NOMO-1 treated with dmso at 0.1 percent for 144 hours (cell line): ENCODE measurements at regions not wholly inside any gene's neighbourhood (a gene's known extent, or its start where the extent isn't known, plus 50 kb on each side); places are given as distances from the start of the nearest gene placed in this dataset.

ENCODE experiments used
- DNase-seq: peaks from one replicate; lab custom pipeline; 2025; ENCODE audit not compliant: unreplicated experiment; lab: John Stamatoyannopoulos, UW

DNA sequence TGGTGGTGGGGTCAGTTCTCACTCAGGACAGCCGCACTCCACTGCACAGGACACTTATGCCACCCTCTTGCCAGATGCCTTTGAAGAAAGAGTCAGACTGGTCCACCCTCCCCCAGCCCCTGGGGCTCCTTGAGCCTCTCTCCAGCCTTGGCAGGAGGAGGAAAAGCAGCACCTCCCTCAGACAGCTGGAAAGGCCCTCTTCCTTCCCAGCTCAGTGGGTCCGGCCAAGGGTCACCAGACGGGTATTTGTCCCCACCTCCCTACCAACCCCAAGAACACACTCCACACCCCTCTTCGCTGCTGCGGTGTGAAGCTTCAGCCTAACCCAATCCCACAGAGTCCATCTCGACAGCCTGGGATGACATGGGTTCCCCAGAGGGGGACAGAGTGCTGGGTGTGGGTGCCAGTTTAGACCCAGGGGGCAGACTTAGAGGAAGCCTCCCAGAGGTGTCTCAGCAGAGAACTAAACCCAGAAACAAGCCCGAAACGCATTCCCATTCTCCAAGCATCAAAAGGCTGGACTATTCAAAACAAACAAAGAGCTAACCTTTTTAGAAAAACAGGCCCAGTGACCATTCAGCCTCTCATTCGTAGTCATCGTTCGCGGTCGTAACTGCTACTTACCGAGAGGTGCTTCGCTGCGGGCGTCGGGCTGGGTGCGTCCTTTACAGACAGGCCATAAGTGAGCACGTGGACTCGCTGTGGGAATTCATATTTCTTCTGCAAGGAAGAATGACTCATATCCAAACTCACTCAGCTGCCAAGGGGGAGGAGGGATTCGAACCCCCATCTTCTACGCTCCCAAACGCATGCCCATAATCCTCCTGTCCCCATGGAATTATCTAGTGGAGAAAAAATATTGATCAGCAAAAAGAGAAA lies 57.5 kb upstream of the ANO1 start:
- no peak for DNase-seq

DNA sequence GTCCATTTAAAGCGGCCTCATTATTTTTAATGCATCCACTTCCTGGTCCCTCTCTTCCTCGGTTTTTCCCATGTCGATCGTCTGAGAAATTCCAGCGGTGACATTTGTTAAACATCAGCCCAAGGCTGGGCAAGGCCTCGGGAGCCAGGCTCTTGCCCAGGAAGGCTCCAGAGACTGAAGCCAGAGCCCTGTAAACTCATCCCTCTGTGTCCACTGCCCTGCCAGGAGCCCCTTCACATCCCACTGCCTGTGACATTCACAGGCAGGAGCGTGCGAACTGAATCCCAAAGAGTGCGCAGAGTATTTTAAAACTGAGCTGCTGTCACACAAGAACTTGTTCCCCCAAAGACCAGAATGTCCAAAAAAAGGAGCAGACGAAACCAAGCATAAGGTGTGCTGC lies 56.5 kb upstream of the ANO1 start:
- no peak for DNase-seq

DNA sequence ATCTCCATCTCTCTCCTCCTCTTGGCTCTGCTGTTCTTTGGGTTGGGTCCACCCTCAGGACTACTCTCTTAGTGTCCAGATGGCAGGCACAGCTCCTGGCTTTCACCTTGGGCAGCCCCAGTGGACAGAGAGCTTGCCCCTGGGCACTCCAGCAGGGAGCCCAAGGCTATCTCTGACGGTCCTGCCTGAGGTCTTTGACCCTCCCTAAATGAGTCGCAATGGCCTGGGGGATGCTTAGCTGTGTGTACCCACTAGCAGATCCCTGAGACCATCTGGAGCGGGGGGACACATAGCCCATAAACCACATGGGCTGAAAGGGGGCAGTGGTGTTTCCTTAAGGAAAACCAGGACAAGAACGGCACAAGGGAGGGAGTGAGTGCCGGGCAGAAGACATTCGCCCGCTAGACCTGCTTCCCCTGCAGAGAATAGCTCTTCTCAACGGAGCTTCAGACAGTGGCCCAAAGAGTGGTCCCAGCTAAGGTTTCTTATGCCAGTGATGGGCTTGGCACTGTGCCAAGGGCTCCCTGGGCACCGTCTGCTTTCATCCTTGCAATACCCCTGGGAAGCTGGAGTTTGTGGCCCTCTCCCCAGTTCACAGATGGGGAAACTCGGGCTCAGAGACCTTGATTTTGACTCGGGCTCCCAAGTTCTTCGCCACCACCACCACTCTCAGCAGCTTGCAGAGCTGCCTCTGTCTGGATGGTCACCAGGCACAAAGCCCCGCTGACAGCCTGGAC lies 53.9 kb upstream of the ANO1 start:
- DNase-seq = no peak

DNA sequence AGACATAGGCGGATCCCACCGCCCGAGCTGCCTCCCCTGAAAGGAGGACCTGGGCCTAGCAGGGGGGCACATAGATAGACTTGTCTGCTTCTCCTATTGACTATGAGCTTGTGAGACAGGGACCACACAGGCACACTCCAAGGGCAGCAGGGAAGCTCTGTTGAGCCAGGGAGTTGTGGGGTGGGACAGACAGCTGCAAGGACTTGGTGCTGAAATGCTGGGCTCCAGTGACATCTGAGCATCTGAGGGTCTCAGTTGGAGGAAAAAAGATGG lies 53.4 kb upstream of the ANO1 start:
- no peak for DNase-seq

DNA sequence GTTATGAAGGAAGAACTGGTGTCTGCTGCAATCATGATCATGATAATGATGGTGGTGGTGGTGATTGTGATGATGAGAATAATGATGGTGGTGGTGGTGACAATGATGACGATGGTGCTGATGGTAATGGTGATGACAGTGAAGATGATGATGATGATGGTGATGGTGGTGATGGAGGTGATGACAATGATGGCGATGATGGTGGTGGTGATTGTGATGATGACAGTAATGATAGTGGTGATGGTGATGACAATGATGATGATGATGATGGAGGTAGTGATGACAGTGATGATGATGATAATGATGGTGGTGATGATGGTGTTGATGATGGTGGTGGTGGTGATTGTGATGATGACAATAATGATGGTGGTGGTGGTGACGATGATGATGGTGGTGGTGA lies 52.8 kb upstream of the ANO1 start:
- DNase-seq = no peak

DNA sequence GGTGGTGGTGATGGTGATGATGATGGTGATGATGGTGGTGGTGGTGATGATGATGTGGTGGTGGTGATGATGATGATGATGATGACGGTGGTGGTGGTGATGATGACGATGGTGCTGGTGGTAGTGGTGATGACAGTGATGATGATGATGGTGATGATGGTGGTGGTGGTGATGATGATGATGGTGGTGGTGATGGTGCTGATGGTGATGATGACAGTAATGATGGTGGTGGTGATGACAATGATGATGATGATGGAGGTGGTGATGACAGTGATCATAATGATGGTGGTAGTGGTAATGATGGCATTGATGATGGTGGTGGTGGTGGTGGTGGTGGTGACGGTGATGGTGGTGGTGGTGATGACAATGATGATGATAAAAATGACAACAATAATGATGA lies 52.1 kb upstream of the ANO1 start:
- DNase-seq = no peak

DNA sequence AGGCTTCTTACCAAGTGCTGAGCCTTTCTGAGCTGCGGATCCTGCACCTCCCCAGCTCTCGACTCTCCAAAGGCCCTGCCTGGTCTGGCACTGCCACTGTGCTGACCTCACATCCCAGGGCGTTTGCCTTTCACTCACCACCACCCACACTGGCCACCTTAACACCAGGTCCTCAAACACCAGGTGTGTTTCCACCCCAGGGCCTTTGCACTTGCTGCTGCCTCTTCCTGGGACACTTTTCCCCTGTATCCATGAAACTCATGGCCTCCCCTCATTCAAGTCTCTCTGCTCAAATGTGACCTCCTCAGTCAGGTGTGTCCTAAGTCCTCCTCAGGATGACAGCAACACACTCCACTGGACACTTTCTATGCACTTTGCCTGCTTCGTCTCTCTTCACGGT lies 51.4 kb upstream of the ANO1 start:
- no peak for DNase-seq

DNA sequence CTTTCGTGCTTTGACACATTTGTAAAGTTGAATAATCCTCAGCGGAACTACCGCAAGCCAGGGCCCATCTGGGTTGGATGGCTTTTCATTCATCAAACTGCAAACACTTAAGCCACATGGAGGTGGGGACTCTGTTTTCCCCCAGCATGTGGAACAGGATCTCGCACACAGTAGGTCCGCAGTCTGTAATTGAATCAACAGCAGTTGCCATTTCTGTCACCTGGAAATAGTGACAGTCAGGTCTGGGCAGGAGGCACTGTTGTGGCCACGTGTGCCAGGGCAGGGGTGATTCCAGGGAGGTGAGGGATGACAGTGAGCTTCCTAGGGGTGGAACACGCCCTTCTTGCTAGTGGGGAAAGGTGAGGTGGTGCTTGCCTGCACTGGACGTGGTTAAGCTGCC lies 50.7 kb upstream of the ANO1 start:
- DNase-seq = no peak

DNA sequence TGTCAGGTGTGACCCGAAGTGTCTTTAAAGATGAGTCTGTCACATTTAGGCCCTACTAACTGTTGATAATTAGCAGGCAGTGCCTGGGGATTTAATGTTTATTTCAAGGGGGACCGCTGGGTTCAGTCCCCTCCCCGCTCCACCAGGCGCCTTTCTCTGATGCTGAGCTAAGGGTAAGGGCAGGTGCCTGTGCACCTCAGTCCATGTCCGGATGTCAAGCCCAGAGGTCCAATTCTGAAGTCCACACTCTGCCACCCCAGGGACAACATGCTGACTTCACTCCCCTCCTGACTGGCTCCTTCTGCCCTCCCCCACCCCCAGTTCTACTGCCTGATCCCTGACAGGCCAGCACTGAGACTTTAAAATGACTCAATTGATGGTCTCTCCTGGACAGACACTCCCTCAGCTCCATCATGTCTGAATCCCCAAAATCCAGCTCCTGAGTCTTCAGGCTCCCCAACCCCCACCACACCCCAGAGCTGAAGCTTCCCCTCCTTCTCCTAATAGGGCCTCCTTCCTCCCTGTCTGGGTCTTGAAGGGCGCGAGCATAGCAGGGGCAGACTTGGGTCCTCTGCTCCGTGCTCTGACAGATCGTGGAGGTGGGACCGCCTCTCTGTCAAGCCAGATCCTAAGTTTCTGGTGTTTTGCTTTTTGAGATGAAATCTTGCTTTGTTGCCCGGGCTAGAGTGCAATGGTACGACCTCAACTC lies 49.8 kb upstream of the ANO1 start:
- DNase-seq = no peak
